Tibial artery (tissue), 4 donors: ENCODE measurements at regions not wholly inside any gene's neighbourhood (a gene's known extent, or its start where the extent isn't known, plus 50 kb on each side); places are given as distances from the start of the nearest gene placed in this dataset.

Source experiments
- DNase-seq, 2 donors: peaks; one replicate each; pipeline ENCODE4 v3.0.0-alpha.2; 2019
- H3K27ac ChIP-seq, 2 donors: fragments of 200-600 bp; sonication (generic) in 1 of 2; 1 replicate in 1 of 2; 2 replicates in 1 of 2; pipeline ENCODE4 v1.5.1; 2018 to 2019; ENCODE audit warnings: mild to moderate bottlenecking in 1 of 2
- H3K27me3 ChIP-seq, 2 donors: fragments of 200-600 bp; sonication (generic) in 1 of 2; one replicate each; pipeline versions ENCODE4 v1.5.1 to v1.6.0; 2016 to 2019
- H3K36me3 ChIP-seq, 3 donors: fragments of 200-600 bp; sonication (generic) in 2 of 3; one replicate each; pipeline ENCODE4 v1.5.1; 2016 to 2019; ENCODE audit warnings: mild to moderate bottlenecking in 2 of 3
- H3K4me1 ChIP-seq, 4 donors: fragments of 200-600 bp; sonication (generic) in 2 of 4; 1 replicate in 3 of 4; 2 replicates in 1 of 4; pipeline ENCODE4 v1.5.1; 2016 to 2019
- H3K4me3 ChIP-seq, 2 donors: fragments of 200-600 bp; sonication (generic) in 1 of 2; 1 replicate in 1 of 2; 2 replicates in 1 of 2; pipeline ENCODE4 v1.5.1; 2018 to 2019; ENCODE audit warnings: mild to moderate bottlenecking in 2 of 2
- H3K9me3 ChIP-seq, 3 donors: fragments of 200-600 bp; sonication (generic) in 1 of 3; one replicate each; pipeline ENCODE4 v1.5.1; 2016 to 2019
- intact Hi-C: fragments of 100-400 bp; cut with DNase I; formaldehyde crosslinking; loops from one replicate; pipeline ENCODE4 v1.15.0; 2023; ENCODE audit warnings: low total_unique reads
- TF ChIP-seq, protein P1 (sequence below), 2 experiments: fragments of 200-600 bp in 1 of 2; fragments of 450-650 bp in 1 of 2; IDR thresholded peaks; one replicate each; pipeline ENCODE4 v1.5.1; 2017 to 2019; ENCODE audit warnings: antibody characterized with exemption in 2 of 2, mild to moderate bottlenecking in 1 of 2, moderate library complexity in 1 of 2

DNA sequence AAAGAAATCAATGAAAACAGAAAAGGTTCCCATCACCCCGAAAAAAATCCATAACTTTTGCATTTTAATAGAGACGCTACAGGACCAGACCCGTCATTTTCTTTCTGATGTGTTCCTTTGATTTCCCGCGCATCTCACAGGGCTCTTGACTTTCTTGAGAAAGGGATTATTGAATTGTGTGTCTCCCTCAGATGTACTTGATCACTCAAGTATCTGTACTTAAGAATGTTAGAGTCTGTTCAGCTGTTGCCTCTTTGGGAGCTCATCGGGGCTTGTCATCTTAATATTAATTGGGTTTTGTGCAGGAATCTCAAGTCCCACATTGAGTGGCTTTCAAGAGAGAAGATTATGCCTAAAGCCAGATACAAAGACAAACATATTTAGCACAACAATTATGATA is 606.4 kb upstream of the SALL1 start:
- H3K9me3 ChIP-seq = no peaks in the 10 kb centered on the region
- H3K27me3 ChIP-seq = peaks cover 0 to 11% of the 10 kb centered on the region in 2 donors
- H3K27ac ChIP-seq = no peak overlapping the region
- H3K4me3 ChIP-seq = no peak overlapping the region
- H3K4me1 ChIP-seq = peaks cover 0 to 9% (median 0%) of the 10 kb centered on the region in 4 donors
- intact Hi-C loops = no loop called here
- no peak for DNase-seq
- no peaks in the 10 kb centered on the region for H3K36me3 ChIP-seq
- TF ChIP-seq, protein P1, sequence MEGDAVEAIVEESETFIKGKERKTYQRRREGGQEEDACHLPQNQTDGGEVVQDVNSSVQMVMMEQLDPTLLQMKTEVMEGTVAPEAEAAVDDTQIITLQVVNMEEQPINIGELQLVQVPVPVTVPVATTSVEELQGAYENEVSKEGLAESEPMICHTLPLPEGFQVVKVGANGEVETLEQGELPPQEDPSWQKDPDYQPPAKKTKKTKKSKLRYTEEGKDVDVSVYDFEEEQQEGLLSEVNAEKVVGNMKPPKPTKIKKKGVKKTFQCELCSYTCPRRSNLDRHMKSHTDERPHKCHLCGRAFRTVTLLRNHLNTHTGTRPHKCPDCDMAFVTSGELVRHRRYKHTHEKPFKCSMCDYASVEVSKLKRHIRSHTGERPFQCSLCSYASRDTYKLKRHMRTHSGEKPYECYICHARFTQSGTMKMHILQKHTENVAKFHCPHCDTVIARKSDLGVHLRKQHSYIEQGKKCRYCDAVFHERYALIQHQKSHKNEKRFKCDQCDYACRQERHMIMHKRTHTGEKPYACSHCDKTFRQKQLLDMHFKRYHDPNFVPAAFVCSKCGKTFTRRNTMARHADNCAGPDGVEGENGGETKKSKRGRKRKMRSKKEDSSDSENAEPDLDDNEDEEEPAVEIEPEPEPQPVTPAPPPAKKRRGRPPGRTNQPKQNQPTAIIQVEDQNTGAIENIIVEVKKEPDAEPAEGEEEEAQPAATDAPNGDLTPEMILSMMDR (IDR thresholded peaks at IDR 0.05) = no peak

DNA sequence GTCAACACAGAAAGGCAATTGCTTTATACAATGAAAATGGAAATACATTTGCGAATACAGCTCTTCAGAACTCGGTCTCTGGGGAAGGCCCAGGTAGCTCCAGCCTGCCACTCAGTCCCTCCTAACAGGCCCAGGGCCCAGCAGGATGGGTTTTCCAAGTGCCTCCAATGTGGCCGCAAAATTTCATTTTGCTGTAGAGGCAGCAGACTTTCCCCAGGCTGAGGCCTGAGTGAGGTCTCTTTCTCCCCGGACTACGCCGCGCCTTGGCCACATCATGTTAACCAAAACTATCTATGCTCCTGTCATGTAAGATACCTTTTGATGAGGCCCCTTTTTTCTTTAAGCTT is 606.0 kb upstream of the SALL1 start:
- peaks cover 0 to 11% of the 10 kb centered on the region in 2 donors for H3K27me3 ChIP-seq
- DNase-seq = no peak
- peaks cover 0 to 6% (median 0%) of the 10 kb centered on the region in 4 donors for H3K4me1 ChIP-seq
- H3K4me3 ChIP-seq = no peak overlapping the region
- H3K27ac ChIP-seq = no peak overlapping the region
- TF ChIP-seq, protein P1 (IDR thresholded peaks at IDR 0.05) = no peak
- intact Hi-C loops = no loop called here
- no peaks in the 10 kb centered on the region for H3K36me3 ChIP-seq
- no peaks in the 10 kb centered on the region for H3K9me3 ChIP-seq

DNA sequence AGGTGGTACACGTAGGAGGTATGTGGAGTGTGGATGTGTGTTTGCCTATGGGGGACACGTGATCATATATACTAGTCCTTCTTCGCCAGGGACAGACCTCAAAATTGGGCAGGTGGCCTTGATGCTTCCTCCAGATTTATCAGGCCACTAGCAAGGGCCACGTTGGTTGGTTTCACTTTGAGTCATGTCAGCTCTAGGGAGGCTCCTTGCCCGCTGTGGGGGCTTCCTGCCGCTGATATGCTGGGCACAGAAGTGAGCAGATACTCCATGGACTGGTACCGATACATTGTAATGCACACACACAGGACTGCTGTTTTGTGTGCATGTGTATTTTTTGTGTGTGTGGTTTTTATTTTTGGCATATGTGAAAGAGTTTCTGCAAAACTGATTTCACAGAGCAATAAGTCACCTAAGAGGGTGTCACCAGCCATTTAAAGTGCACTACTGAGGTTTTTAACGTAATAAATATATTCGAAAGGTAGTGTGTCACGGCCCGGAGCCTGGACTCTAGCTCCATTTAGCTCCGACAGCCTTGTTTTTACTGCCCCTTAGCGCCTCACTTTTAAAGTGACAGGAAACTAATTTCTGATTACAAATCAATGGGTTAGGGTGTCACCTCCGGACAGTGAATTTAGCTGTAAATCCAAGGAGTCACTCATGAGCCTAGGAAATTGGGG is 605.5 kb upstream of the SALL1 start:
- TF ChIP-seq, protein P1 (IDR thresholded peaks at IDR 0.05) = no peak
- H3K36me3 ChIP-seq = no peaks in the 10 kb centered on the region
- no peaks in the 10 kb centered on the region for H3K9me3 ChIP-seq
- intact Hi-C loops = no loop called here
- peaks cover 0 to 11% of the 10 kb centered on the region in 2 donors for H3K27me3 ChIP-seq
- H3K4me1 ChIP-seq = peaks cover 0 to 1% (median 0%) of the 10 kb centered on the region in 4 donors
- no peak for DNase-seq
- H3K4me3 ChIP-seq = no peak overlapping the region
- H3K27ac ChIP-seq = no peak overlapping the region

DNA sequence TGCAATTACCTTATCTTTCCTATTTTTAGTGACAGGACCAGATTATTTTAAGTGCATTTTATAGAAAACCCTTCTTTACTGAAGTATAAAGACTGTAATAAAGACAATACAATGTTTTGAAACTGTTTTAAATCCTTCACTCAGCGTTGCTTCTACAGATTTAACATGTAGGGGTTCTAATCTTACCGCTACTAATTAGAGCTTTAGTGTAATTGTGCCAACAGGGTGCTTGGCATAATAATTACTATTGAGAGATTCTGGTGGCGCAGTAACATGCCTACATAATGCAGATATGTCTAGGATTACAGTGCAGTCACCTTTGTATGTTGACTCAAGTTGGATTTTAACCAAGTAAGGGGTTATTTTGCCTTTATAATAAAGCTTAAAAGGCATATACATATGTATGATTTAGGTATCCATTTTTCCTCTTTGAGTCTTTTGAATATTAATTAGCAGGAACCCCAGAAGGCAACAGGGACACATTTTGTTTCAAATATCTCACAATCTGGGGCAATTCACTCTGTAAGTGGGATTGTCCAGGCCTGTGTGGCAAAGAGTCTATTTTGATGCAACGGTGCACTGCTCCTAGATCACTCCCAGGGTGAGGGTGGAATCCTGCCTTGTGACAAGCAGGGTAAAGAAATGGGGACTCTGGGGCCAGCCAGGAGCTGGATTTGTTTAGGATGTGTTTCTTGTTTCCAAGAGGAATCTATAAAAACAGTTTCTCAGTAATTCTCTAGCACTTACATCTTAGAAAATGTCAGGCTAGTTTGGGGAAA is 604.7 kb upstream of the SALL1 start:
- H3K9me3 ChIP-seq = no peaks in the 10 kb centered on the region
- DNase-seq = no peak
- intact Hi-C loops = no loop called here
- H3K4me1 ChIP-seq = no peaks in the 10 kb centered on the region
- H3K27ac ChIP-seq = no peak overlapping the region
- H3K36me3 ChIP-seq = no peaks in the 10 kb centered on the region
- H3K4me3 ChIP-seq = no peak overlapping the region
- H3K27me3 ChIP-seq = peaks cover 0 to 9% of the 10 kb centered on the region in 2 donors
- TF ChIP-seq, protein P1 (IDR thresholded peaks at IDR 0.05) = no peak

DNA sequence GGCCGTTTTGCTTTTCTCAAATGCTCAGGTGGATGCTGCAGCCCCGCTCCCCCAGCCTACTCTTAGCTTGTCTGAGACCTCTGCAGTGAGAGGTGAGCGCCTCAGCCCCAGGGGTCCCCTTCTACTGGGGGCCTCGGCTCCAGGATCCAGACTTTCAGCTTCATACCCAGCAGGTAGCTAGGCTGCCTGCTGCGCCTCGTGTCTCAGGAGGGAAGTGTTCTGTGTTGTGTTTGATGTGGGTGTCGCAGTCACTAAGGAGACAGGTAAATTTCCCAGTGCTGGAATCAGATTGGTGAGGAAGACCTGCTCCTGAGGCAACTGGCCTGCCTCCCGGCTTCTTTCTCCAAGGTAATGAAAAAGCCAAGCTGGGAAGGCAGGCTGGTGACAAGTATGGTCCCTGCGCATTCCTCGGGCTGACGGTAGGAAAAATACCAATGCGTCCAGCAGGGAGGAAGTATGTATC is 604.0 kb upstream of the SALL1 start:
- Histone ChIP-seq H3K4me1 (no peaks in the 10 kb centered on the region), H3K36me3 (no peaks in the 10 kb centered on the region), H3K27ac (no peak overlapping the region), H3K9me3 (no peaks in the 10 kb centered on the region), H3K27me3 (peaks cover 0 to 8% of the 10 kb centered on the region in 2 donors), H3K4me3 (no peak overlapping the region)
- no peak for DNase-seq
- TF ChIP-seq, protein P1 (IDR thresholded peaks at IDR 0.05) = no peak
- intact Hi-C loops = no loop called here
